Natural killer cell (primary cell): ENCODE measurements at regions not wholly inside any gene's neighbourhood (a gene's known extent, or its start where the extent isn't known, plus 50 kb on each side); places are given as distances from the start of the nearest gene placed in this dataset.
"Not testable (repeated sequence)": the region's sequence is repeated elsewhere in the genome, so short reads cannot be mapped to it uniquely, and the experiment has no call there.

ENCODE experiments used
- ATAC-seq, 3 donors: fragments of 150-1000 bp in 2 of 3; fragments of 200-7000 bp in 1 of 3; cut with Tn5 transposase; 1 replicate in 1 of 3; 2 replicates in 2 of 3; pipeline ENCODE4 v1.10.0; 2021; ENCODE audit warnings: mild to moderate bottlenecking in 2 of 3, moderate library complexity in 2 of 3
- DNase-seq, 2 donors: peaks; one replicate each; pipeline versions ENCODE4 v3.0.0 to v3.0.0-alpha.2; 2013 to 2021; ENCODE audit warnings: mixed read lengths in 1 of 2
- H3K27ac ChIP-seq: one replicate; pipeline ENCODE4 v1.5.1; 2013; ENCODE audit warnings: mild to moderate bottlenecking, low read length
- H3K27me3 ChIP-seq: one replicate; pipeline ENCODE4 v1.6.1; 2013; ENCODE audit warnings: low read length; ENCODE audit not compliant: control insufficient read depth, insufficient read depth
- H3K36me3 ChIP-seq: one replicate; pipeline ENCODE4 v1.6.1; 2013; ENCODE audit warnings: low read length; ENCODE audit not compliant: control insufficient read depth, insufficient read depth
- H3K4me1 ChIP-seq: one replicate; pipeline ENCODE4 v1.6.1; 2013; ENCODE audit warnings: low read length; ENCODE audit not compliant: control insufficient read depth, insufficient read depth
- H3K4me3 ChIP-seq: one replicate; pipeline ENCODE4 v1.5.1; 2013; ENCODE audit warnings: low read length
- H3K9me3 ChIP-seq: one replicate; pipeline ENCODE4 v1.6.1; 2013; ENCODE audit warnings: low read length; ENCODE audit not compliant: control insufficient read depth, insufficient read depth
- H3K27ac Mint-ChIP-seq, 2 donors: one replicate each; pipeline ENCODE4 v1.8.0; 2022; ENCODE audit warnings: mild to moderate bottlenecking in 2 of 2, mixed read lengths in 2 of 2, moderate library complexity in 1 of 2
- H3K27me3 Mint-ChIP-seq, 2 donors: one replicate each; pipeline ENCODE4 v1.8.0; 2022; ENCODE audit warnings: low read depth in 2 of 2, mixed read lengths in 2 of 2
- H3K36me3 Mint-ChIP-seq: one replicate; pipeline ENCODE4 v1.8.0; 2022; ENCODE audit warnings: mixed read lengths
- H3K4me1 Mint-ChIP-seq, 2 donors: one replicate each; pipeline ENCODE4 v1.8.0; 2022; ENCODE audit warnings: mixed read lengths in 2 of 2
- H3K4me3 Mint-ChIP-seq: one replicate; pipeline ENCODE4 v1.8.0; 2022; ENCODE audit warnings: mild to moderate bottlenecking, moderate library complexity, mixed read lengths
- H3K9me3 Mint-ChIP-seq, 2 donors: one replicate each; pipeline ENCODE4 v1.8.0; 2022; ENCODE audit warnings: mixed read lengths in 2 of 2
- CTCF ChIP-seq: fragments of 200-600 bp; IDR thresholded peaks from one replicate; pipeline ENCODE4 v1.8.0; 2022; ENCODE audit warnings: antibody characterized with exemption
- WGBS: methylation state at CpG from one replicate; pipeline ENCODE4 v1.1.7; 2013; ENCODE audit warnings: missing lambda C conversion rate; ENCODE audit not compliant: insufficient coverage; 5-methylcytosine and 5-hydroxymethylcytosine counted together
- intact Hi-C: fragments of 100-400 bp; cut with micrococcal nuclease; formaldehyde crosslinking; loops from one replicate; pipeline ENCODE4 v1.14.2; 2022

- no peaks in the 10 kb centered on the region for H3K9me3 Mint-ChIP-seq
- no peak overlapping the region for H3K4me3 Mint-ChIP-seq
- no peak for TF ChIP-seq CTCF
- H3K27ac Mint-ChIP-seq, result no peak overlapping the region
- intact Hi-C loops, result no loop called here
- Histone ChIP-seq H3K4me3 (no peak overlapping the region), H3K27me3 (no peaks in the 10 kb centered on the region), H3K4me1 (no peaks in the 10 kb centered on the region), H3K9me3 (no peaks in the 10 kb centered on the region), H3K27ac (no peak overlapping the region), H3K36me3 (no peaks in the 10 kb centered on the region)
- 93% methylated on average over 3 of the region's 4 CpGs for WGBS
- H3K4me1 Mint-ChIP-seq, result no peaks in the 10 kb centered on the region
- no peak for ATAC-seq
- no peaks in the 10 kb centered on the region for H3K27me3 Mint-ChIP-seq
- no peak for DNase-seq
- no peaks in the 10 kb centered on the region for H3K36me3 Mint-ChIP-seq
These were observed 119.4 kb upstream of the CXADR start for GRCh38 chr21:17393413-17393812.

GRCh38 chr21:17396948-17397347 lies 115.9 kb upstream of the CXADR start:
- Histone ChIP-seq H3K27me3 (no peaks in the 10 kb centered on the region), H3K27ac (no peak overlapping the region), H3K4me1 (no peaks in the 10 kb centered on the region), H3K36me3 (no peaks in the 10 kb centered on the region), H3K4me3 (no peak overlapping the region), H3K9me3 (no peaks in the 10 kb centered on the region)
- ATAC-seq (no peak), DNase-seq (no peak)
- Mint-ChIP-seq H3K4me3 (no peak overlapping the region), H3K9me3 (no peaks in the 10 kb centered on the region), H3K27ac (no peak overlapping the region), H3K4me1 (no peaks in the 10 kb centered on the region), H3K36me3 (no peaks in the 10 kb centered on the region), H3K27me3 (no peaks in the 10 kb centered on the region)
- TF ChIP-seq CTCF, result no peak
- intact Hi-C loops, result no loop called here

- ATAC-seq (no peak), DNase-seq (no peak)
- intact Hi-C loops, result no loop called here
- no peak for TF ChIP-seq CTCF
- Mint-ChIP-seq H3K27me3 (no peaks in the 10 kb centered on the region), H3K36me3 (no peaks in the 10 kb centered on the region), H3K9me3 (no peaks in the 10 kb centered on the region), H3K4me1 (no peaks in the 10 kb centered on the region), H3K27ac (no peak overlapping the region), H3K4me3 (no peak overlapping the region)
- Histone ChIP-seq H3K4me3 (no peak overlapping the region), H3K27ac (no peak overlapping the region), H3K4me1 (no peaks in the 10 kb centered on the region), H3K36me3 (no peaks in the 10 kb centered on the region), H3K27me3 (no peaks in the 10 kb centered on the region), H3K9me3 (no peaks in the 10 kb centered on the region)
These were observed 115.1 kb upstream of the CXADR start for GRCh38 chr21:17397703-17398102.

- ATAC-seq, H3K27me3 ChIP-seq, H3K4me1 Mint-ChIP-seq, H3K36me3 Mint-ChIP-seq, intact Hi-C loops, H3K4me1 ChIP-seq, DNase-seq, H3K9me3 ChIP-seq, H3K27ac ChIP-seq, H3K4me3 Mint-ChIP-seq, H3K9me3 Mint-ChIP-seq, H3K4me3 ChIP-seq, H3K27ac Mint-ChIP-seq, H3K27me3 Mint-ChIP-seq, H3K36me3 ChIP-seq: not testable (repeated sequence)
- 82% methylated on average over 4 of the region's 4 CpGs for WGBS
These were observed 113.9 kb upstream of the CXADR start for GRCh38 chr21:17398954-17399353.
